H1 (cell line): ENCODE measurements at regions not wholly inside any gene's neighbourhood (a gene's known extent, or its start where the extent isn't known, plus 50 kb on each side); places are given as distances from the start of the nearest gene placed in this dataset.

Experiments used
- CREB1 ChIP-seq: IDR thresholded peaks from 2 replicates; pipeline ENCODE4 v1.6.1; 2012; ENCODE audit warnings: inconsistent platforms
- CTCF ChIP-seq, 3 experiments: IDR thresholded peaks; 1 replicate in 2 of 3; 2 replicates in 1 of 3; pipeline versions ENCODE4 v1.5.1 to v1.6.1; 2011; ENCODE audit warnings: low read length in 3 of 3, mild to moderate bottlenecking in 3 of 3, inconsistent platforms in 2 of 3, low read depth in 1 of 3, moderate library complexity in 1 of 3; ENCODE audit not compliant: insufficient read depth in 1 of 3; ENCODE audit errors: control extremely low read depth in 1 of 3
- E2F6 ChIP-seq: IDR thresholded peaks from 2 replicates; pipeline ENCODE4 v1.6.1; 2012; ENCODE audit warnings: inconsistent platforms
- EZH2 ChIP-seq: fragments of 200-600 bp; sonication (generic); IDR thresholded peaks from 2 replicates; pipeline ENCODE4 v1.7.1; 2012; ENCODE audit warnings: low read depth, mild to moderate bottlenecking, moderate library complexity, low read length, inconsistent platforms; ENCODE audit not compliant: severe bottlenecking
- GABPA ChIP-seq: IDR thresholded peaks from 2 replicates; pipeline ENCODE4 v1.6.1; 2011; ENCODE audit warnings: mild to moderate bottlenecking, low read length, moderate library complexity, borderline replicate concordance; ENCODE audit not compliant: insufficient read depth
- GTF2F1 ChIP-seq: IDR thresholded peaks from 2 replicates; pipeline ENCODE4 v1.6.1; 2012; ENCODE audit warnings: low read depth, low read length, improper control_type of control experiment, borderline replicate concordance
- KDM5A ChIP-seq: fragments of 200-600 bp; IDR thresholded peaks from 2 replicates; pipeline ENCODE4 v1.7.1; 2012; ENCODE audit warnings: mild to moderate bottlenecking, low read length, inconsistent platforms, mixed read lengths
- POLR2A ChIP-seq, 2 experiments: IDR thresholded peaks; 1 replicate in 1 of 2; 2 replicates in 1 of 2; pipeline ENCODE4 v1.6.1; 2011; ENCODE audit warnings: low read depth in 2 of 2, low read length in 2 of 2, mild to moderate bottlenecking in 2 of 2; ENCODE audit errors: control extremely low read depth in 1 of 2
- POLR2AphosphoS5 ChIP-seq: IDR thresholded peaks from 2 replicates; pipeline ENCODE4 v1.6.1; 2011; ENCODE audit warnings: low read depth, low read length
- RNF2 ChIP-seq: fragments of 200-900, 300-1000 bp; sonication (generic); IDR thresholded peaks from 2 replicates; pipeline ENCODE4 v1.7.1; 2016; ENCODE audit warnings: borderline replicate concordance, low read depth, mild to moderate bottlenecking, antibody characterized with exemption, low read length; ENCODE audit not compliant: poor library complexity, severe bottlenecking; ENCODE audit errors: missing control alignments
- SIN3A ChIP-seq, 2 experiments: IDR thresholded peaks in 1 of 2; conservative IDR thresholded peaks in 1 of 2; 2 replicates each; pipeline ENCODE4 v1.6.1; 2011 to 2012; ENCODE audit warnings: low read length in 2 of 2, improper control_type of control experiment in 1 of 2, low read depth in 1 of 2, mild to moderate bottlenecking in 1 of 2
- SUZ12 ChIP-seq: fragments of 200-600 bp; sonication (generic); IDR thresholded peaks from 2 replicates; pipeline ENCODE4 v1.6.1; 2012; ENCODE audit warnings: mild to moderate bottlenecking, inconsistent platforms, low read length, moderate library complexity, mixed read lengths
- YY1 ChIP-seq: IDR thresholded peaks from 2 replicates; pipeline ENCODE4 v1.6.1; 2011; ENCODE audit warnings: low read depth, mild to moderate bottlenecking, low read length

GRCh38 chr16:9334103-9334502, 242.7 kb downstream of the HAPSTR1 start:
- TF ChIP-seq GTF2F1 = no peak
- TF ChIP-seq POLR2AphosphoS5 = no peak
- TF ChIP-seq POLR2A (IDR thresholded peaks at IDR 0.05; ENCODE audit: control extremely low read depth in 1 of 2, low read depth in 2 of 2, low read length in 2 of 2) = no peak
- no peak for TF ChIP-seq CTCF (IDR thresholded peaks at IDR 0.05; ENCODE audit: control extremely low read depth in 1 of 3, insufficient read depth in 1 of 3, low read depth in 1 of 3, low read length in 3 of 3)
- TF ChIP-seq E2F6 = no peak
- no peak for TF ChIP-seq SIN3A (conservative IDR thresholded peaks at IDR 0.05 in 1 of 2, IDR thresholded peaks at IDR 0.05 in 1 of 2; ENCODE audit: low read depth in 1 of 2, low read length in 2 of 2)
- no peak for TF ChIP-seq CREB1
- TF ChIP-seq YY1 = no peak
- TF ChIP-seq KDM5A = no peak
- TF ChIP-seq GABPA = no peak
- TF ChIP-seq EZH2 = no peak
- no peak for TF ChIP-seq RNF2
- no peak for TF ChIP-seq SUZ12
